ENCODE measurements at regions not wholly inside any gene's neighbourhood (a gene's known extent, or its start where the extent isn't known, plus 50 kb on each side); places are given as distances from the start of the nearest gene placed in this dataset.

GRCh38 chr5:15010936-15011335, 139.4 kb upstream of the ANKH start:
- WGBS, 2 experiments (ENCODE audit: extremely low coverage in 1 of 2, insufficient coverage in 1 of 2, insufficient read length in 1 of 2, insufficient replicate concordance in 2 of 2, low coverage in 1 of 2, low lambda C conversion rate in 2 of 2, missing lambda C conversion rate in 1 of 2) = 100% methylated on average over 4 of the region's 4 CpGs; no CpG with 5 or more reads in 1 of the 2 experiments
- H3K4me2 ChIP-seq (ENCODE audit: insufficient read depth in 1 of 2, low read depth in 2 of 2, low read length in 2 of 2) = no peak overlapping the region
- no peak overlapping the region for H4K8ac ChIP-seq (ENCODE audit: extremely low read depth, insufficient read depth, low read length)
- H3K14ac ChIP-seq (ENCODE audit: insufficient read length) = no peak overlapping the region
- H2BK5ac ChIP-seq (ENCODE audit: low read depth, low read length) = no peak overlapping the region
- no peak overlapping the region for H2BK20ac ChIP-seq (ENCODE audit: low read length)
- CTCF ChIA-PET (ENCODE audit: partially characterized antibody) = interaction anchor here (0.6 to 2.3 kb wide), 2 partner anchors 116 to 284 kb away, joined by 3 to 12 read pairs; no protein-coding TSS in a partner anchor
- no peak overlapping the region for H3K27ac ChIP-seq (ENCODE audit: low read depth, low read length)
- no peaks in the 10 kb centered on the region for H3K9me3 ChIP-seq (ENCODE audit: insufficient read depth in 2 of 2, low read depth in 1 of 2, low read length in 1 of 2)
- H3K23ac ChIP-seq (ENCODE audit: insufficient read length) = no peak overlapping the region
- H4K91ac ChIP-seq (replicated peaks; ENCODE audit: insufficient read length, low read length) = no peak overlapping the region
- no peak overlapping the region for H3K4me3 ChIP-seq (ENCODE audit: extremely low read depth in 1 of 4, insufficient read depth in 2 of 4, low read depth in 3 of 4, low read length in 4 of 4)
- no peak overlapping the region for H3K56ac ChIP-seq (replicated peaks; ENCODE audit: insufficient read length, low read depth, low read length)
- TF ChIP-seq NANOG (IDR thresholded peaks at IDR 0.05; ENCODE audit: insufficient read depth, low read depth, low read length, poor library complexity, severe bottlenecking) = no peak
- no peak for TF ChIP-seq POLR2A (IDR thresholded peaks at IDR 0.05; ENCODE audit: control extremely low read depth in 1 of 2, low read depth in 2 of 2, low read length in 2 of 2)
- no peak for TF ChIP-seq RNF2 (IDR thresholded peaks at IDR 0.05; ENCODE audit: borderline replicate concordance, low read depth, low read length, missing control alignments, poor library complexity, severe bottlenecking)
- no peak for TF ChIP-seq RBBP5 (IDR thresholded peaks at IDR 0.05; ENCODE audit: borderline replicate concordance, low read depth, low read length)
- H3K79me1 ChIP-seq (ENCODE audit: low read depth, low read length) = no peaks in the 10 kb centered on the region
- POLR2A ChIA-PET (ENCODE audit: partially characterized antibody) = interaction anchor here (1.0 kb wide), 1 partner anchor 325 kb away, joined by 4 read pairs; no protein-coding TSS in a partner anchor
- FAIRE-seq (no peak), DNase-seq (ENCODE audit: low read depth in 1 of 2, low spot score in 2 of 2) (no peak)
- H3K18ac ChIP-seq (ENCODE audit: extremely low read depth, low read length) = no peak overlapping the region
- H4K20me1 ChIP-seq (replicated peaks in 1 of 2; ENCODE audit: control insufficient read depth in 1 of 2, insufficient read depth in 2 of 2, low read length in 2 of 2) = no peaks in the 10 kb centered on the region
- no peaks in the 10 kb centered on the region for H3K36me3 ChIP-seq (ENCODE audit: control insufficient read depth in 2 of 4, insufficient read depth in 4 of 4, low read length in 3 of 4)
- no peaks in the 10 kb centered on the region for H3K23me2 ChIP-seq (ENCODE audit: low read depth, low read length)
- H2BK120ac ChIP-seq (replicated peaks; ENCODE audit: low read depth, low read length) = no peak overlapping the region
- H2BK15ac ChIP-seq (ENCODE audit: low read length) = no peak overlapping the region
- H3K9ac ChIP-seq (replicated peaks in 1 of 4; ENCODE audit: extremely low read depth in 1 of 4, low read depth in 3 of 4, low read length in 3 of 4) = no peak overlapping the region
- H3K79me2 ChIP-seq (ENCODE audit: control insufficient read depth in 1 of 2, insufficient read depth in 2 of 2, low read length in 2 of 2) = no peaks in the 10 kb centered on the region
- no peaks in the 10 kb centered on the region for H3K27me3 ChIP-seq (replicated peaks in 1 of 4; ENCODE audit: control insufficient read depth in 3 of 4, extremely low read depth in 1 of 4, insufficient read depth in 3 of 4, low read length in 3 of 4)
- H4K5ac ChIP-seq (ENCODE audit: insufficient read length, low read depth, low read length) = no peak overlapping the region
- peaks cover 0 to 3% (median 0%) of the 10 kb centered on the region in 4 experiments; a peak in 2 of 7 replicates for H3K4me1 ChIP-seq (replicated peaks in 1 of 4; ENCODE audit: control insufficient read depth in 3 of 4, insufficient read depth in 4 of 4, low read length in 3 of 4)
- no peak overlapping the region for H3K4ac ChIP-seq (replicated peaks; ENCODE audit: insufficient read length, low read depth, low read length)
- H2BK12ac ChIP-seq (ENCODE audit: low read depth, low read length) = no peak overlapping the region
- H2AK5ac ChIP-seq (ENCODE audit: low read depth, low read length) = no peak overlapping the region
- H2AFZ ChIP-seq (ENCODE audit: low read length) = no peak overlapping the region

All from H1 (cell line).